ENCODE measurements at regions not wholly inside any gene's neighbourhood (a gene's known extent, or its start where the extent isn't known, plus 50 kb on each side); places are given as distances from the start of the nearest gene placed in this dataset.

- intact Hi-C loops (cut with micrococcal nuclease), result no loop called here
- 2% methylated on average over 4 of the region's 4 CpGs for WGBS (ENCODE audit: insufficient coverage, low coverage, missing lambda C conversion rate)
- BruUV-seq (replicated peaks), result no TSS peak
- Histone ChIP-seq H3K9me3 (replicated peaks; ENCODE audit: control insufficient read depth, insufficient read depth, low read depth, low read length) (no peaks in the 10 kb centered on the region), H4K20me1 (replicated peaks; ENCODE audit: control insufficient read depth, insufficient read depth, low read length) (no peaks in the 10 kb centered on the region), H3K9me1 (ENCODE audit: control insufficient read depth, insufficient read depth, low read length) (no peaks in the 10 kb centered on the region), H3K27ac (ENCODE audit: extremely low read depth, low read depth, low read length) (no peak overlapping the region), H3K4me1 (replicated peaks in 1 of 2; ENCODE audit: control insufficient read depth in 2 of 2, insufficient read depth in 2 of 2, low read length in 2 of 2) (no peaks in the 10 kb centered on the region), H2AFZ (ENCODE audit: low read depth, low read length) (no peak overlapping the region), H3K36me3 (ENCODE audit: control insufficient read depth, insufficient read depth, low read length) (no peaks in the 10 kb centered on the region), H3K79me2 (ENCODE audit: control insufficient read depth, insufficient read depth, low read length) (no peaks in the 10 kb centered on the region), H3K4me2 (ENCODE audit: insufficient read depth, low read length) (no peak overlapping the region), H3K4me3 (no peak overlapping the region), H3K9ac (ENCODE audit: insufficient read depth in 1 of 2, low read depth in 2 of 2, low read length in 2 of 2) (no peak overlapping the region), H3K27me3 (ENCODE audit: control insufficient read depth in 2 of 2, insufficient read depth in 2 of 2, low read length in 2 of 2) (no peaks in the 10 kb centered on the region)
- ChIA-PET POLR2A (no interaction called here), CTCF (ENCODE audit: low intra/inter-chr PET ratio) (no interaction called here)
- DNase-seq (ENCODE audit: extremely low read depth in 1 of 4, low spot score in 3 of 4) (no peak), FAIRE-seq (no peak), ATAC-seq (no peak)
- TF ChIP-seq NR2C2 (CRISPR knock-in tag; IDR thresholded peaks at IDR 0.05) (no peak), NR2C2 (tag; IDR thresholded peaks at IDR 0.05) (no peak), ZNF165 (CRISPR knock-in tag; IDR thresholded peaks at IDR 0.05; ENCODE audit: borderline replicate concordance) (no peak), CEBPG (CRISPR knock-in tag; IDR thresholded peaks at IDR 0.05) (no peak), CEBPG (tag; conservative IDR thresholded peaks at IDR 0.05 in 1 of 2, IDR thresholded peaks at IDR 0.05 in 1 of 2) (no peak), NR4A1 (CRISPR knock-in tag; IDR thresholded peaks at IDR 0.05) (no peak), NR4A1 (tag; IDR thresholded peaks at IDR 0.05) (no peak), NR1H2 (CRISPR knock-in tag; IDR thresholded peaks at IDR 0.05) (no peak), CREBBP (IDR thresholded peaks at IDR 0.05; ENCODE audit: low read depth, low read length) (no peak), GTF2A2 (tag; IDR thresholded peaks at IDR 0.05) (no peak), TARDBP (IDR thresholded peaks at IDR 0.05) (no peak), EP300 (IDR thresholded peaks at IDR 0.05; ENCODE audit: low read length) (no peak)
- TF ChIP-seq, protein P1, sequence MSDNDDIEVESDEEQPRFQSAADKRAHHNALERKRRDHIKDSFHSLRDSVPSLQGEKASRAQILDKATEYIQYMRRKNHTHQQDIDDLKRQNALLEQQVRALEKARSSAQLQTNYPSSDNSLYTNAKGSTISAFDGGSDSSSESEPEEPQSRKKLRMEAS (CRISPR knock-in tag; IDR thresholded peaks at IDR 0.05), result no peak
- in situ Hi-C loops (cut with MboI), result no loop called here
Observed at GRCh38 chr7:123296965-123297364, 97.2 kb upstream of the SLC13A1 start.
